A673 (cell line): ENCODE measurements at regions not wholly inside any gene's neighbourhood (a gene's known extent, or its start where the extent isn't known, plus 50 kb on each side); places are given as distances from the start of the nearest gene placed in this dataset.

Experiments
- BruUV-seq: library from RNA; stranded (reverse); fragments of 400-500 nt; replicated peaks from 2 replicates; lab custom pipeline; 2021; lab: Mats Ljungman, UMichigan
- CTCF ChIA-PET: fragments of 300-600 bp; sonication (Branson Sonifier 250); formaldehyde crosslinking; loops from one replicate; lab custom pipeline; 2022; ENCODE audit warnings: antibody characterized with exemption; lab: Charles Lee
- POLR2A ChIA-PET: fragments of 300-600 bp; sonication (Branson Sonifier 250); formaldehyde crosslinking; loops from one replicate; lab custom pipeline; 2022; ENCODE audit warnings: antibody characterized with exemption; ENCODE audit not compliant: low non-redundant PET; lab: Charles Lee
- DNase-seq: peaks from one replicate; pipeline ENCODE4 v3.0.0-alpha.2; 2015; ENCODE audit warnings: low spot score
- H3K27ac ChIP-seq: fragments of 200-600 bp; sonication (generic); 2 replicates; pipeline ENCODE4 v1.5.1; 2016; ENCODE audit warnings: mixed run types, low read depth, mild to moderate bottlenecking, mixed read lengths, antibody characterized with exemption, low read length; ENCODE audit not compliant: poor library complexity, severe bottlenecking
- H3K27me3 ChIP-seq: fragments of 200-600 bp; sonication (generic); replicated peaks from 2 replicates; pipeline ENCODE4 v1.6.1; 2017; ENCODE audit warnings: mixed run types, low read depth, mild to moderate bottlenecking, mixed read lengths, antibody characterized with exemption, low read length; ENCODE audit not compliant: insufficient read depth, poor library complexity
- H3K36me3 ChIP-seq: fragments of 200-600 bp; sonication (generic); 2 replicates; pipeline ENCODE4 v1.6.1; 2016; ENCODE audit warnings: mixed run types, mild to moderate bottlenecking, mixed read lengths, antibody characterized with exemption, low read length; ENCODE audit not compliant: insufficient read depth, poor library complexity, severe bottlenecking
- H3K4me1 ChIP-seq: fragments of 200-600 bp; sonication (generic); 2 replicates; pipeline ENCODE4 v1.6.1; 2017; ENCODE audit warnings: mixed run types, mild to moderate bottlenecking, mixed read lengths, antibody characterized with exemption, low read length; ENCODE audit not compliant: insufficient read depth, poor library complexity, severe bottlenecking
- H3K4me3 ChIP-seq: fragments of 200-600 bp; sonication (generic); 2 replicates; pipeline ENCODE4 v1.5.1; 2016; ENCODE audit warnings: low read depth, mixed run types, mild to moderate bottlenecking, mixed read lengths, low read length; ENCODE audit not compliant: poor library complexity, severe bottlenecking
- H3K9me3 ChIP-seq: fragments of 200-600 bp; sonication (generic); 2 replicates; pipeline ENCODE4 v1.6.1; 2016; ENCODE audit warnings: mixed run types, low read depth, mild to moderate bottlenecking, mixed read lengths, antibody characterized with exemption, low read length; ENCODE audit not compliant: poor library complexity, severe bottlenecking
- EZH2 ChIP-seq: fragments of 200-600 bp; sonication (generic); IDR thresholded peaks from 2 replicates; pipeline ENCODE4 v1.6.1; 2017; ENCODE audit warnings: borderline replicate concordance, low read depth, mild to moderate bottlenecking, mixed read lengths, antibody characterized with exemption, low read length; ENCODE audit not compliant: poor library complexity, severe bottlenecking
- intact Hi-C: fragments of 100-400 bp; cut with micrococcal nuclease; formaldehyde crosslinking; loops from one replicate; pipeline ENCODE4 v1.10.0; 2022; ENCODE audit not compliant: unreplicated experiment
- TF ChIP-seq, protein P1 (sequence below): fragments of 300-800, 200-600 bp; sonication (generic); conservative IDR thresholded peaks from 2 replicates; pipeline ENCODE4 v1.5.1; 2017; ENCODE audit warnings: low read depth, mild to moderate bottlenecking, antibody characterized with exemption, low read length, moderate library complexity, mixed read lengths

DNA sequence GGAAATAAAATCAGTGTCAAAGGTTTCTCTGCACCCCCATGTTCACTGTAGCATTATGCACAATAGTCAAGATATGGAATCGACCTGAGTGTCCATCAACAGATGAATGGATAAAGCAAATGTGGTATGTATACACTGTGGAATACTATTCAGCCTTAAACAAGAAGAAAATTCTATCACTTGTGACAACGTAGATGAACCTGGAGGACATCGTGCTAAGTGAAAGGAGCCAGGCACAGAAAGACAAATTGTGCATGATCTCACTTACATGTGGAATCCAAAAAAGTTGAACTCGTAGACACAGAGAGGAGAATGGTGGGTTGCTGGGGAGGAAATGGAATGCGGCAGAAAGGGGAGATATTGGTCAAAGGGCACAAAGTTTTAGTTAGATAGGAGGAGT lies 136.3 kb upstream of the ESR1 start:
- DNase-seq: no peak
- Histone ChIP-seq H3K4me1 (no peaks in the 10 kb centered on the region), H3K36me3 (no peaks in the 10 kb centered on the region), H3K27me3 (peaks cover 2% of the 10 kb centered on the region), H3K9me3 (no peaks in the 10 kb centered on the region), H3K27ac (no peak overlapping the region), H3K4me3 (no peak overlapping the region)
- TF ChIP-seq, protein P1, sequence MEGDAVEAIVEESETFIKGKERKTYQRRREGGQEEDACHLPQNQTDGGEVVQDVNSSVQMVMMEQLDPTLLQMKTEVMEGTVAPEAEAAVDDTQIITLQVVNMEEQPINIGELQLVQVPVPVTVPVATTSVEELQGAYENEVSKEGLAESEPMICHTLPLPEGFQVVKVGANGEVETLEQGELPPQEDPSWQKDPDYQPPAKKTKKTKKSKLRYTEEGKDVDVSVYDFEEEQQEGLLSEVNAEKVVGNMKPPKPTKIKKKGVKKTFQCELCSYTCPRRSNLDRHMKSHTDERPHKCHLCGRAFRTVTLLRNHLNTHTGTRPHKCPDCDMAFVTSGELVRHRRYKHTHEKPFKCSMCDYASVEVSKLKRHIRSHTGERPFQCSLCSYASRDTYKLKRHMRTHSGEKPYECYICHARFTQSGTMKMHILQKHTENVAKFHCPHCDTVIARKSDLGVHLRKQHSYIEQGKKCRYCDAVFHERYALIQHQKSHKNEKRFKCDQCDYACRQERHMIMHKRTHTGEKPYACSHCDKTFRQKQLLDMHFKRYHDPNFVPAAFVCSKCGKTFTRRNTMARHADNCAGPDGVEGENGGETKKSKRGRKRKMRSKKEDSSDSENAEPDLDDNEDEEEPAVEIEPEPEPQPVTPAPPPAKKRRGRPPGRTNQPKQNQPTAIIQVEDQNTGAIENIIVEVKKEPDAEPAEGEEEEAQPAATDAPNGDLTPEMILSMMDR: no peak
- TF ChIP-seq EZH2: no peak
- POLR2A ChIA-PET: no interaction called here
- no TSS peak for BruUV-seq
- CTCF ChIA-PET: no interaction called here
- intact Hi-C loops: loop anchor here (10.0 kb wide), 1 partner anchor 454 kb away; no protein-coding TSS in a partner anchor

DNA sequence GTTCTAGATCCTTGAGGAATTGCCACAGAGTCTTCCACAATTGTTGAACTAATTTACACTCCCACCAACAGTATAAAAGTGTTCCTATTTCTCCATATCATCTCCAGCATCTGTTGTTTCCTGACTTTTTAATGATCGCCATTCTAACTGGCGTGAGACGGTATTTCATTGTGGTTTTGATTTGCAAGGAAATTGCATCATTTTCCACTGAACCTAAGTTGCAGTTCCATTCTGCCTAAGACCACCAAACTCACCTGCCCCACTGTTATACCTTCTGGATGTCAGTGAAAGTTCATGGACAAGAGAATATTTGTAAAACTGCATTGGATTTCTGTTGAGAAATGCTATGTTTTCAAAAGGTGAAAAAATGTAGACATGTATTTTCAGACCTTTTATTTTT lies 132.9 kb upstream of the ESR1 start:
- H3K27me3 ChIP-seq: no peaks in the 10 kb centered on the region
- H3K4me1 ChIP-seq: no peaks in the 10 kb centered on the region
- no peak overlapping the region for H3K4me3 ChIP-seq
- TF ChIP-seq EZH2: no peak
- TF ChIP-seq, protein P1: no peak
- ChIA-PET POLR2A (no interaction called here), CTCF (no interaction called here)
- no peak overlapping the region for H3K27ac ChIP-seq
- no peaks in the 10 kb centered on the region for H3K9me3 ChIP-seq
- no peak for DNase-seq
- H3K36me3 ChIP-seq: no peaks in the 10 kb centered on the region
- BruUV-seq: no TSS peak
- intact Hi-C loops: loop anchor here (10.0 kb wide), 1 partner anchor 450 kb away; no protein-coding TSS in a partner anchor

DNA sequence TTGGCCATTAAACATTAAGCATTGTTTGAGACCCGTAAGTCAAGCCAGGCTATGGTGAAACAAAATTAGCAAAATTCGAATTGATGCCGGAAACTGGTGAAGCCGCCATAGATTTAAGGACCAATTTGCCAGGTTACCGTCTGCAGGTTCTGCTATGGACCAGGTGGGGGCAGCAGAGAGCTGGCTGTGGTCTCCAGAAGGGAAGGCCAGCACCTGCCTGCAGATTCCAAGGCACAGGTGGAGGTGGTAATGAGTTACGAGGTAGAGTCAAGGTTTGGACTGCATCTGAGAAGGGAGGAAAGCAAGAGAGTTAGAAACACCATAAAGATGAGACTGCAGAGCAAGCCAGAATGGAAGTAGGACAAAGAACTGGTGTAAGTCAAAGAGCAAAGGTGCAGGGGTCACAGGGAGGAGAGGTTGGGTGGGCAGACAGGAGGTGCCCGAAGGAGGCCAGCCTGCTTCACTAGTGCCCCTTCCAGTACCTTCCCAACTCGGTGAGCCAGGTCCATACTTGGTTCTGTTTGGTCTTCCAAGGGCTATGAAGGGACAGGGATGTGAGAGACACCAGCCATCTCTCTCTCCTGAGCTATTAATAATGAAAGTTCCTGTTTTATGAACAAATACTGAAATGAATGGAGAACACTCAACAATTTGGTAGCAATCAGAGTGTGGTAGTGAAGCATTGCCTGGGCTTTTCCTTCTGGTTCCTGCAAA lies 131.6 kb upstream of the ESR1 start:
- no peaks in the 10 kb centered on the region for H3K4me1 ChIP-seq
- no peak overlapping the region for H3K4me3 ChIP-seq

More for the DNA sequence above, 131.6 kb upstream of the ESR1 start:
- DNase-seq: peak; percentile 43
- BruUV-seq: no TSS peak
- Histone ChIP-seq H3K27me3 (no peaks in the 10 kb centered on the region), H3K9me3 (no peaks in the 10 kb centered on the region), H3K36me3 (no peaks in the 10 kb centered on the region), H3K27ac (no peak overlapping the region)
- TF ChIP-seq, protein P1: peak; percentile 98
- no peak for TF ChIP-seq EZH2
- intact Hi-C loops: loop anchor here (2.0 to 10.0 kb wide), 2 partner anchors 449 to 591 kb away; no protein-coding TSS in a partner anchor
- ChIA-PET CTCF (no interaction called here), POLR2A (interaction anchor here (0.6 kb wide), 1 partner anchor 379 kb away, joined by 6 read pairs; no protein-coding TSS in a partner anchor)
